ENCODE measurements at regions not wholly inside any gene's neighbourhood (a gene's known extent, or its start where the extent isn't known, plus 50 kb on each side); places are given as distances from the start of the nearest gene placed in this dataset.

- Histone ChIP-seq H3K4me3 (ENCODE audit: insufficient read depth, low read depth, low read length) (no peak overlapping the region), H3K18ac (ENCODE audit: low read depth, low read length) (peak overlapping the region; percentile 48; the same call in 1 of the 2 replicates), H2BK5ac (ENCODE audit: low read depth, low read length, poor library complexity, severe bottlenecking) (peak overlapping the region; percentile 36), H3K4me1 (ENCODE audit: control insufficient read depth, insufficient read depth, low read length) (peaks cover 8% of the 10 kb centered on the region), H3K27me3 (ENCODE audit: control insufficient read depth, insufficient read depth, low read length) (peaks cover 9% of the 10 kb centered on the region), H3K9ac (ENCODE audit: low read depth, low read length) (no peak overlapping the region), H3K23ac (ENCODE audit: low read depth, low read length) (no peak overlapping the region), H3K9me3 (ENCODE audit: control insufficient read depth, insufficient read depth, low read length) (no peaks in the 10 kb centered on the region), H2BK15ac (ENCODE audit: low read depth, low read length) (no peak overlapping the region), H4K5ac (ENCODE audit: low read depth, low read length) (no peak overlapping the region), H2AK9ac (replicated peaks; ENCODE audit: low read depth, low read length, poor library complexity) (peak overlapping the region; percentile 15), H4K20me1 (ENCODE audit: insufficient read depth, low read length) (peaks cover 9% of the 10 kb centered on the region; the same call in 1 of the 2 replicates), H2BK20ac (ENCODE audit: low read depth, low read length) (no peak overlapping the region), H3K9me1 (ENCODE audit: insufficient read depth, low read length) (peaks cover 11% of the 10 kb centered on the region; the same call in 1 of the 2 replicates), H4K91ac (ENCODE audit: insufficient read depth, low read depth, low read length) (no peak overlapping the region), H2BK120ac (ENCODE audit: low read depth, low read length) (no peak overlapping the region), H3K27ac (ENCODE audit: insufficient read depth, low read length) (no peak overlapping the region), H3K4ac (ENCODE audit: low read depth, low read length) (no peak overlapping the region), H4K8ac (ENCODE audit: low read depth in 2 of 2, low read length in 2 of 2) (no peak overlapping the region), H3K36me3 (ENCODE audit: control insufficient read depth, insufficient read depth, low read length) (no peaks in the 10 kb centered on the region), H3K4me2 (ENCODE audit: low read depth, low read length) (peak overlapping the region; percentile 37; the same call in 1 of the 2 replicates), H3K14ac (replicated peaks; ENCODE audit: low read depth, low read length) (no peak overlapping the region), H2AK5ac (ENCODE audit: low read depth, low read length) (no peak overlapping the region), H3K56ac (ENCODE audit: extremely low read depth, insufficient read depth, low read length) (no peak overlapping the region), H3K79me1 (ENCODE audit: low read depth in 1 of 2, low read length in 2 of 2) (no peaks in the 10 kb centered on the region), H2AFZ (replicated peaks; ENCODE audit: low read length, poor library complexity) (no peak overlapping the region)
- TF ChIP-seq RCOR1 (IDR thresholded peaks at IDR 0.05; ENCODE audit: insufficient replicate concordance, low read length) (no peak), RAD21 (IDR thresholded peaks at IDR 0.05; ENCODE audit: low read length) (no peak), CTCF (conservative IDR thresholded peaks at IDR 0.05; ENCODE audit: low read depth, low read length) (no peak), POLR2A (IDR thresholded peaks at IDR 0.05; ENCODE audit: low read depth, low read length) (no peak), BHLHE40 (IDR thresholded peaks at IDR 0.05; ENCODE audit: low read depth, low read length) (no peak), MXI1 (IDR thresholded peaks at IDR 0.05; ENCODE audit: borderline replicate concordance, low read depth, low read length) (no peak), MAZ (IDR thresholded peaks at IDR 0.05; ENCODE audit: borderline replicate concordance, low read depth, low read length) (no peak), CHD1 (IDR thresholded peaks at IDR 0.05; ENCODE audit: low read depth, low read length) (no peak), ELK1 (IDR thresholded peaks at IDR 0.05; ENCODE audit: borderline replicate concordance, low read depth, low read length) (no peak), FOS (IDR thresholded peaks at IDR 0.05; ENCODE audit: low read depth, low read length) (no peak), SMC3 (IDR thresholded peaks at IDR 0.05; ENCODE audit: low read depth, low read length) (no peak), USF2 (IDR thresholded peaks at IDR 0.05; ENCODE audit: low read depth, low read length) (no peak), CEBPB (IDR thresholded peaks at IDR 0.05; ENCODE audit: low read depth, low read length) (no peak), MAFK (IDR thresholded peaks at IDR 0.05; ENCODE audit: low read depth, low read length) (no peak), NFE2L2 (IDR thresholded peaks at IDR 0.05; ENCODE audit: low read depth, low read length) (no peak), RFX5 (IDR thresholded peaks at IDR 0.05; ENCODE audit: low read depth, low read length) (no peak)
- in situ Hi-C loops (cut with MboI; ENCODE audit: low sequenced_read_pairs): no loop called here
- 0% methylated on average over 1 of the region's 3 CpGs; no CpG with 5 or more reads in 1 of the 2 experiments for WGBS, 2 experiments (ENCODE audit: extremely low coverage in 2 of 2, insufficient read length in 1 of 2)
- BruUV-seq (replicated peaks): no TSS peak
- CTCF ChIA-PET: interaction anchor here (1.0 to 3.2 kb wide), 3 partner anchors 14 to 203 kb away, joined by 3 to 14 read pairs (median 4); no protein-coding TSS in a partner anchor
- dilution Hi-C loops (cut with HindIII; ENCODE audit: low sequenced_read_pairs, unreplicated experiment): no loop called here
- no peak for DNase-seq
- no peak for ATAC-seq (ENCODE audit: low read depth)
- intact Hi-C loops (cut with micrococcal nuclease): loop anchor here (10.0 kb wide), 1 partner anchor 68 kb away; no protein-coding TSS in a partner anchor
- POLR2A ChIA-PET (ENCODE audit: unreplicated experiment): interaction anchor here (1.0 kb wide), 1 partner anchor 69 kb away, joined by 3 read pairs; no protein-coding TSS in a partner anchor
Observed at GRCh38 chr11:27282806-27283205, 80.2 kb downstream of the CCDC34 start.
